HG02610 (cell line): ENCODE measurements at regions not wholly inside any gene's neighbourhood (a gene's known extent, or its start where the extent isn't known, plus 50 kb on each side); places are given as distances from the start of the nearest gene placed in this dataset.
"Not testable (repeated sequence)": the region's sequence is repeated elsewhere in the genome, so short reads cannot be mapped to it uniquely, and the experiment has no call there.

Experiments used
- ATAC-seq: cut with Tn5 transposase; IDR thresholded peaks from one replicate; pipeline ENCODE4 v1.9.1; 2021; ENCODE audit warnings: mild to moderate bottlenecking, moderate library complexity; ENCODE audit not compliant: unreplicated experiment

- ATAC-seq: no peak
Measured at GRCh38 chr15:79738143-79738542, 158.7 kb downstream of the MTHFS start.

- no peak for ATAC-seq
Measured at GRCh38 chr15:79740561-79740960, 156.3 kb downstream of the MTHFS start.

GRCh38 chr15:79743032-79743431 lies 153.8 kb downstream of the MTHFS start:
- no peak for ATAC-seq

GRCh38 chr15:79744485-79744884 lies 152.3 kb downstream of the MTHFS start:
- ATAC-seq: not testable (repeated sequence)

- ATAC-seq: no peak
Measured at GRCh38 chr15:79756365-79756764, 140.4 kb downstream of the MTHFS start.

GRCh38 chr15:79765081-79765480 lies 131.7 kb downstream of the MTHFS start:
- no peak for ATAC-seq

- ATAC-seq: no peak
Measured at GRCh38 chr15:79769069-79769481, 127.7 kb downstream of the MTHFS start.

GRCh38 chr15:79769933-79770759 lies 126.7 kb downstream of the MTHFS start:
- no peak for ATAC-seq

GRCh38 chr15:79773128-79773527 lies 123.7 kb downstream of the MTHFS start:
- no peak for ATAC-seq

GRCh38 chr15:79775821-79776220 lies 121.0 kb downstream of the MTHFS start:
- no peak for ATAC-seq

- no peak for ATAC-seq
Measured at GRCh38 chr15:79777916-79778315, 118.9 kb downstream of the MTHFS start.

- ATAC-seq: no peak
Measured at GRCh38 chr15:79778378-79778990, 118.3 kb downstream of the MTHFS start.

- ATAC-seq: no peak
Measured at GRCh38 chr15:79779746-79780145, 117.1 kb downstream of the MTHFS start.

- not testable (repeated sequence) for ATAC-seq
Measured at GRCh38 chr15:79782307-79782706, 114.5 kb downstream of the MTHFS start.
